HG02763 (cell line): ENCODE measurements at regions not wholly inside any gene's neighbourhood (a gene's known extent, or its start where the extent isn't known, plus 50 kb on each side); places are given as distances from the start of the nearest gene placed in this dataset.
"Not testable (repeated sequence)": the region's sequence is repeated elsewhere in the genome, so short reads cannot be mapped to it uniquely, and the experiment has no call there.

Experiments used
- ATAC-seq: cut with Tn5 transposase; IDR thresholded peaks from one replicate; pipeline ENCODE4 v1.9.1; 2021; ENCODE audit warnings: mild to moderate bottlenecking, moderate library complexity; ENCODE audit not compliant: unreplicated experiment

DNA sequence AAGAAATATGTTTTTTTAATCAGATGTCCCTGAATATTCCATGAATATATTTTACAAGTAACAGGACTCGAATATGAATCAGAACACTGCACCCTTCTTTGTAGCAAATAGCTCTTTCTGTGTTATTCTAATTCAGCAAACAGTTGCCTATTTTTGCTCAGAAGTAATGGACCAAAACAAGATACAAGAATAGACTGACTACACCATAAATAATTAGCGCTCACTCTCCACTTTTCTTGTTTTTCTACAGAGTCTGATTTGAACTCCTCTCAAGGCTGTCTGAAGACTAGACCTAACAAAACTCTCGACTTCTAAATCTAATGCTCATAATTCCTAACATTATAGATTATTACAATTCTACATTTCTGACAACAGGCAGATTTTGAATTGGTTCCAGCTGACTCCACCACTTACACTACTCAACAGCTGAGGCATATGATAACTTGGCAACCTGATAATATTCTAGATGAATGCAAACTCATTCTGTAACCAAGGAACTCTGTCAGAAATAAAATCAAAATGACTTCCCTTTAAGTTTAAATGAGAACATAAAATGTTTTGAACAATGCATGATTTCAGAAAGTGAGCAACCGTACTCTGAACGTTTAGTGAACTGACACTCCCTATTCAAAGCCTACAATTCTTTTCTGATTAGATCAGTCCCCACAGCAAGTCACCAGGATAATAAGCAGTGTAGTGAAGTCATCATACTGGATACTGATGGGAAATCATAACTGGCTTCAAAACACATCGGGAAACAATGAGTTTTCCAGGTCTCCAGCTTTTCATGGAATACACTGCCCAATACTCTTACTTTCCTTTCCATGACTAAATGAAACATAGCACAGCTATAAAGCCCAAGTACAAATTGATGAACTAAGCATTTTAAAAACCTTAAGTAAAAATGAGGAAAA lies 114.2 kb upstream of the BEND6 start:
- ATAC-seq, result no peak

GRCh38 chr6:56839533-56840183 lies 115.2 kb upstream of the BEND6 start:
- ATAC-seq, result no peak

DNA sequence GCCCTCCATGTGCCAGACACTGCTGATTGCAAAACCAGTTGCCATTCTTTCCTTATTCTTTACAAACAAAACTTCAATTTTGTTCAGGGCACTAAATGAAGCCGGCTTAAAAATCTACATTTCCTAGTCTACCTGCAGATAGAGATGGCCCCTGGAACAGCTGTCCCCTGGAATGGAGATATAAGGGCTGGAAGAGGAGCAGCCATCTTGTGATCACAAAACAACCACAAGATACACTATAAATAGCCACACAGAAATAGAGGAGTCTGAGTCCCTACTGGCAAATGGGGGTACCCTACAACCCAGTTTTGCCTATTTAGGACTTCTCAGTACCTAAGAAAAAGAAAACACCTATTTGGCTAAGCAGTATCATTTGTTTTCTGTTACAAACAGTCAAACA lies 115.9 kb upstream of the BEND6 start:
- no peak for ATAC-seq

DNA sequence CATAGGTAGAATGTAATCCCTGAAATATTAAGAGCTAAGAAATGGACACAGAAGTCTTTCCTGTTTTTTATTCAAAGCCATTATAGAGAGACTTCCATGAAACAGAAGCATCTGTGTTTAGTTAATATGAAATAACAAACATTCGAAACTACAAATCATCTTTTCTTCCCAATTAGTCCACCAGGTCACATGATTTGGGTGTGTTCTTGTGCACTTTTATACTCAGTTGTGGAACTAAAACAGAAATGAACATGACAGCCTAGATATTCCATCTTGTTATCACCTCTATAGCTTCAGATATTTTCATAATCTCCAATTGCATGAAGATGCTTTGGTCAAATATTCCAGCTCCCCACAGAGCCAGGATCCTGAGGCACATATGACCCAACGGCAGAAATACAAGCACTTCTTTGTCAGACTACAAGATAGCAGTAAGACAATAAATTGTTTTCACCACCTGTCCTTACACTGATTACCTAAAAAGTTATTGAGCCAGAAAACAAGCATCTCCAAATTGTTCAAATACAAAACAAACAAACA lies 116.8 kb upstream of the BEND6 start:
- ATAC-seq, result no peak

DNA sequence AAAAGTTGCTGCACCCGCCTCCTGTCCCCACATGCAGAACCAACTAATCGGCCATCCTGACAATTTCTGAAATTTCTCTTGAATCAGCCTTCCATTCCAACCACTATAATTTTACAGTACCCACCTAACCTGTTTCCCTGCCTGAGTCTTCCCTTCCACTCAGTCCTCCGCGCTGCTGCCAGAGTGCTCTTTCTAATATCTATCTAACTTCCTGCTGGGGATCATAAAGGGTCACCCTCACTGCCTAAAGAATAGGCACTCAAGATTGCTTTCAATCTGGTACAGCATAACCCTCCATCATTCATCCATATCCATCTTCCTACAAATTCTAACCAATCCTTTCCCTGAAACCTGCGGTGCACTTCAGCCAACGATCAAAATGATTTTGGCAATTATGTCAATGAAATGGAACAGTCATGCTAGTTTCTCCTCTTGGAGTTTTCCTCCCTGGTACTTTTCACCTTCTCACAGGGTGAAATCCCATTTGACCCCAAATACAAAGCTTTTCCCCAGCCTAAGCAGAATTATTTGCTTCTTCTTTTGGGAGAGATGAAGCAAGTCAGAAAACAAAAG lies 117.5 kb upstream of the BEND6 start:
- ATAC-seq, result no peak

- ATAC-seq, result no peak
These were observed 119.3 kb upstream of the BEND6 start for GRCh38 chr6:56835612-56836011.

DNA sequence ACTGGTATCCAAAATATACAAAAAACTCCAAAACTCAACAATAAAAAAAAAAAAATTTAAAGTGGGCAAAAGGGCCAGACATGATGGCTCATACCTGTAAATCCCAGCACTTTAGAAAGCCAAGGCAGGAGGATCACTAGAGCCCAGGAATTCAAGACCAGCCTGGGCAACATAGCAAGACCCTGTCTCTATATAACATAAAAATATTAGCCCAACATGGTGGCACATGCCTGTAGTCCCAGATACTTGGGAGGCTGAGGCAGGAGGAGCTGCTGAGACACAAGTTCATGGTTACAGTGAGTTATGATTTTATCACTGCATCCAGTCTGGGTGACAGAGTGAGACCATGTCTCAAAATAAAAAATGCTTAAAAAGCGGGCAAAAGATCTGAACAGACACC lies 121.0 kb upstream of the BEND6 start:
- no peak for ATAC-seq

DNA sequence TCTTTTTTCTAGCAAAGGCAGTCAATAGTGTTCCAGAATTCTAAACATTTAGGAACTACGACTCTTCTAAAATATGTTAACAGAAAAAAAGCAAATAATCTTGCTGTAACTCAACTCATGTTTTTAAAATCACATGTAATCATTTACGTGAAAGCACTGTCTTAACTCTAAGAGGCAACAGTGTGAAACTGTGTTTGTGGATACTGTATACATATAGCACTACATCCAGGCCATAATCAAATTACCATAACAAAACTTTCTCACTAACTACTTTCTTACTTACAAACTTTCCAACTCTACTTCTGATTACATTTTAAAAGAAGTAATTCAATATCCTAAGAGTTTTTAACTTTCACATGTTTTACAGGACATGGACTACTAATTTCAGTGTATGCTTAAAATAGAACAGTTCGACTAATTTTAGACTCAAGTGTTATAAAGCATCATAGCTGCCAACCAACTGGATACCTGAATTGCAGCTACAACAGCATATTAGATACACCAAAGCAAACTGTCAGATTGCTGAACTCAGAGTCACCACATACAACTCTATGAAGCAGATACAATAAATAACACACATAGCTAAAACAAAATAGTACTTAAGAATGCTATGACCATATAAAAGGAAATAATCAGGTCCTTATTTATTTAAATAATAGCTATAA lies 121.6 kb upstream of the BEND6 start:
- no peak for ATAC-seq

GRCh38 chr6:56832225-56832624 lies 122.7 kb upstream of the BEND6 start:
- no peak for ATAC-seq

DNA sequence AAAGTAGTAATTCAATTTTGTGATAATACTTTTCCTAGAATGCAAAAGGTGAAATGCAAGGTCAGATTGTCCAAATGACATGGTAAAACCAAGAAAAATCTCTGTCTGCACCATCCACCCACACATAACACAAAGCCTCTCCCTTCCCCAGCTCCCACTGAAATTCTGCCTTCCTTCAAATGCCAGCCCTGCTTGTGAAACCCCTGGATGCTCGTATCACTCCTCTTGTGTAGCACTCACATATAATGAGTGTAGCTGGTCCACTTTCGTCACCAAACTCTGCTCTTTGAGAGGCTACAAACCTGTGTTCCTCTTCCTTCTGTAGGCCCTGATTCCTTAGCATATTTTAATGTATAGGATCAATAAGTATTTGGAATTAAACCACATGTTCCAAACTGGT lies 123.6 kb upstream of the BEND6 start:
- no peak for ATAC-seq

- no peak for ATAC-seq
These were observed 126.8 kb upstream of the BEND6 start for GRCh38 chr6:56827908-56828649.

DNA sequence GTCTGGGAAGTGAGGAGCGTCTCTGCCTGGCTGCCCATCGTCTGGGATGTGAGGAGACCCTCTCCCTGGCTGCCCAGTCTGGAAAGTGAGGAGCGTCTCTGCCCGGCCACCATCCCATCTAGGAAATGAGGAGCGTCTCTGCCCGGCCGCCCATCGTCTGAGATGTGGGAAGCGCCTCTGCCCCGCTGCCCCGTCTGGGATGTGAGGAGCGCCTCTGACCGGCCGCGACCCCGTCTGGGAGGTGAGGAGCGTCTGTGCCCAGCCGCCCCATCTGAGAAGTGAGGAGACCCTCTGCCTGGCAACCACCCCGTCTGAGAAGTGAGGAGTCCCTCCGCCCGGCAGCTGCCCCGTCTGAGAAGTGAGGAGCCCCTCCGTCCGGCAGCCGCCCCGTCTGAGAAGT lies 130.5 kb upstream of the BEND6 start:
- not testable (repeated sequence) for ATAC-seq

DNA sequence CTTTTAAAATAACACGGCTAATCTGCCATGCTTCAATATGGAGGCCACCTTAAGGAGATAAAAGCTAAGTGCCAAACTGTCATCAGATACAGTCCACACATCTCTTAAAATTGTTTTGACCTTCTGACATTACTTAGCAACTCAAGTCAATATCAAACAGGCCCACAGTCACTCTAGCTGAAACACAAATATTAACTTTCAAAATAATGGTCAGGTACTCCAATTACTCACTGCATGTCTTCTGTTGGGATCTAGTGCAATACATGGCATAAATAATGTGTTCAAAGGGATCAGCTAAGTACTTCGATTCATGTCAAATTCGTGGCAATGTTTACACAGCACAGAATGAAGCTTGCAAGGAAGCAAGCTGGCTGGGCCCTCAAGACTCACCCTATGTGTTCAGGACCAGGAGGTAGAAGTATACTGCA lies 133.9 kb upstream of the BEND6 start:
- ATAC-seq, result no peak

- no peak for ATAC-seq
These were observed 134.8 kb upstream of the BEND6 start for GRCh38 chr6:56820060-56820459.

DNA sequence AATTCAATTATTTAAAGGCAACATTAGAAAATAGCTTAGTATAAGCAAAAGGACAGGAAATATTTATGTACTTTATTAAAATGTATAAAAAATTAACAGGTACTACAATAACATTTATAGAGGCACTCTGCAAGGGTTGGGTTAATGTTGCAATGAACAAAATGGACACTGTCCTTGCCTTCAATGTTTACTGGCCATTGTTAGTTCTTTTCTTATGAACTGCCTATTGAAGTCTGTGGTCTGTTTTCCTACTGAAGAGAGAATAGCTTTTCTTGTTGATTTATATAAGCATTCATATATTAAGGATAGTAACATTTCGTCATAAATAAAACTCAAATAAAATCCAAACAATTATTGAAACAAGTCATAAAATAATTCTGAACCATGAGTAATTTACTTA lies 135.3 kb upstream of the BEND6 start:
- ATAC-seq, result no peak

- ATAC-seq, result no peak
These were observed 138.5 kb upstream of the BEND6 start for GRCh38 chr6:56816370-56816769.

- ATAC-seq, result no peak
These were observed 139.5 kb upstream of the BEND6 start for GRCh38 chr6:56815436-56815835.

DNA sequence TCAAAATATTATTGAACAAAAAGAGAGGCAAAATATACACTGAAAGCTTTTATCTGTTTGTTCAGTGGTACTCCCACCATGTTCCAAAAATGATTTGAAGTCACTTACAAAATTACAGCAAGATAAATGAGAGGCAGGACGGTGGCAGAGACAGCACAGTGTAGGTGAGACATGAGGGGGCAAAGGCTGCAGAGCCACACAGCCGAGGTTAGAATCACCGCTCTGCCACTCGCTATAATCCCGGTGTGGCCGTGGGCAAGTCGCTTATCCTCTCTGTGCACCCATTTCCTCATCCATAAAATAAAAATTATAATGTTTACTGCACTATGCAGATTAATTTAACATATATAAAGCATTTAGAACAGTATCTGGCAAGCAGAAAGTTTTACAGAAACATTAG lies 140.1 kb upstream of the BEND6 start:
- no peak for ATAC-seq

DNA sequence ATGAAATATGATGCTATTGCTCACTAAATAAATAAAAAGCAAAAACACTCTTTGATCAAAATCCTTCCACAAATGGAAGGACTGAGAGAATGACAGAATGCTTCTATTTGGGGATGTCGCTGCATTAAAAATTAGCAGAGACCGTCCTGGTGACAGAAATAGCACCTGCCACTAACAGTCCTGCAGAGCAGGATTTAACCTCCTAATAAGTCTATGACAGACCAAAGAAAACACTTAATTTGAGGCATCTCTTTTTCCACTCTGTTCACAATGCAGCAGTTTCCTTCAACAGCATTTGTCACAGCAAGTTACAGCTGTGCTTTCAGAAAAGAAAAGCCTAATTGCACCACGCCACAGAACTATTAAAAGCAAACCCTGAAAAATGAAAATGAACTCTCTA lies 140.6 kb upstream of the BEND6 start:
- peak; percentile 59 for ATAC-seq

DNA sequence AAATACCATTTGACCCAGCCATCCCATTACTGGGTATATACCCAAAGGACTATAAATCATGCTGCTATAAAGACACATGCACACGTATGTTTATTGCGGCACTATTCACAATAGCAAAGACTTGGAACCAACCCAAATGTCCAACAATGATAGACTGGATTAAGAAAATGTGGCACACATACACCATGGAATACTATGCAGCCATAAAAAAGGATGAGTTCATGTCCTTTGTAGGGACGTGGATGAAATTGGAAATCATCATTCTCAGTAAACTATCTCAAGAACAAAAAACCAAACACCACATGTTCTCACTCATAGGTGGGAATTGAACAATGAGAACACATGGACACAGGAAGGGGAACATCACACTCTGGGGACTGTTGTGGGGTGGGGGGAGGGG lies 142.1 kb upstream of the BEND6 start:
- ATAC-seq, result not testable (repeated sequence)
